ENCODE measurements at regions not wholly inside any gene's neighbourhood (a gene's known extent, or its start where the extent isn't known, plus 50 kb on each side); places are given as distances from the start of the nearest gene placed in this dataset.
"Not testable (repeated sequence)": the region's sequence is repeated elsewhere in the genome, so short reads cannot be mapped to it uniquely, and the experiment has no call there.

DNA sequence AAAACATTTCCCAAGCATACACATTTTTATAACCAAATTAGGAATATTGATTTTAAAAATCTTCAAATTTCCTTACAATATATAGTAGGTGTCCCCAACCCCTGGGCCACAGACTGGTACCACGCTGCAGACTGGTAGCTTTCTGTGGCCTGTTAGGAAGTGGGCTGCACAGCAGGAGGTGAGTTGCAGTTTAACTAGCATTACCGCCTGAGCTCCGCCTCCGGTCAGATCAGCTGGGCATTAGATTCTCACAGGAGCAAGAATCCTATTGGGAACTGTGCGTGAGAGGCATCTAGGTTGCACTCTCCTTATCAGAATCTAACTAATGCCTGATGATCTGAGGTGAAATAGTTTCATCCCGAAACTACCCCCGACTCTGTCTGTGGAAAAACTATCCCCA is 62.1 kb downstream of the ZWINT start:
- no peak for DNase-seq (ENCODE audit: low read depth)

DNA sequence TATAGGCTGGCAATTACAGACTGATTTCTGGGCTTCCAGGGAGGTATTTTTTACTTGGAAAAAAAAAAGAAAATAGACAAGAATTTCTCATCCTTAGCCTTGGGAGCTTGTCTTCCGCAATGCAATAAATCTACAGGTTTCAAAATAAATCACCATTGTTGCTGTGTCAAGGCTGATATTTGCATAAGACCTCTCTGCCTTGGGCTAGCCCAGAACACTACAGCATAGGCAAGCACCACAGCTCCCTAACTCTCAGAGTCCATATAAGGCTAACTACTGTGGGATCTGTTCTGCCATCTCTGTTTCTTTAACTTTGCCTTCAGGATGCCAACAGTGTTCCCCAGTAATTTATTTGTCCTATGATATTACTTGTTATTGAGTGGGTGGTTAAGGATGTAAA is 64.4 kb downstream of the ZWINT start:
- no peak for DNase-seq (ENCODE audit: low read depth)

DNA sequence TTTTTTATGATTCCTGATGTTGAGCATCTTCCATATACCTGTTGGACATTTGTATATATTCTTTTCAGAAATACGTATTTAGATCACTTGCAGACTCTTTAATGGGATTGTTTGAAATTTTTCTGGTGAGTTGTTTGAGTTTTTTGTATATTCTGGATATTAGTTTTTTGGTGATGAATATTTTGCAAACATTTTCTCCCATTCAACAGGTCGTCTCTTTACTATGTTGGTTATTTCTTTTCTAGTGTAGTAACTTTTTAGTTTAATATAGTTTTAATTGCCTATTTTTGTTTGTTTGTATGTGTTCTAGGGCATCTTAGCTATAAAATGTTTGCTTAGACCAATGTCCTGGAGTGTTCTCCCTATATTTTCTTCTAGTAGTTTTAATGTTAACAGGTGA is 72.7 kb downstream of the ZWINT start:
- no peak for DNase-seq (ENCODE audit: low read depth)

DNA sequence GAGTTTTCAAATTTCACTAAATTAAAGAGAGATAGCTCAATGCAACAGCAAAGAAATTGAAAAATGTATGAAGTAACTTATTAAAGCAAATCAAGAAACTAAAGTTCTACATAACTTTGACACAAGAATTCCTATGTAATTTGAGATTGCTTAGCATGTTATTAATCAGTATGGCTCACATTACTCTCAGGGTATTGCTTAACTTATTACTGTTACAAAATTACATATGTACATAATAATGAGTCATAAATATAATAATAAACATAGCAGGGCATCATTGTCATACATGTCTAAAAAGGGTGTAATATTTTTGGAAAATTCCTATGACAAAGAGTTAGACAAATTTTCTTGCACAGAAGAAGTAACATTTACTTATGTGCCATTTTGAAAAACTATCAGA is 75.0 kb downstream of the ZWINT start:
- no peak for DNase-seq (ENCODE audit: low read depth)

DNA sequence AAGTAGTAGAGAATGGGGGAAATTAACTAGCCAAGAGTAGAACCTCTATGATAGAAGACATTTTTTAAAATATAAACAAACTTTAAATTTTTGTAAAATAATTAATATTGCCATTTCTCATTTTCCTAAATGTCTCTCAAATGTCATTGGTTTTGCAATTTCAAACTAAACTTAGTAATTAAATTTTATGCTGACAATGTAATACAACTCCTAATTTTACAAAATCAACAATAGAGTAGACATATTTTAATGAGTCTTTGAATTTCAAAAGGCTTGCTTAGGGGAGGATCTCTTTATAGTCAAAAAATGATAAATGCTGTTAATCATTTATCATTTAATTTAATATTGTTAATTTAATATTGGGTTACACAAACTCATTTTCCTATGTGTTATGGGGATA is 81.8 kb downstream of the ZWINT start:
- no peak for DNase-seq (ENCODE audit: low read depth)

DNA sequence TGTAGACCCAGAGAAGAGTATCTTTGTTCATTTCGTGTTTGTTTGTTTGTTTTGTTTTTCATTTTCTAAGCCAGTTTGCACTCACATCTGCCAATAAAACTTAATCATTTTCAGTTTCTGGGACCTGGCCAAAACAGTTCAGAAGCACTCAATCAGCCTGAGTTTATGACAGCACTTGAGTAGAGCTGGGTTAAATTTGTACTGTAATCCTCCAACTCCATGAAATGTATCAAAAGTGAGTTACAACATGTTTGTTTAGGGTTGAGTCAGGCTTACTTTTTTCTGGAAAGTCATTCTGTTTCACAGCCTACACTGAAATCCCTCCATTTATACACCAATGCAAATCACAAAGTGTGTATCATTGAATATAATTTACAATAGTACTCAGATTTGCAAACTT is 91.9 kb downstream of the ZWINT start:
- no peak for DNase-seq (ENCODE audit: low read depth)

DNA sequence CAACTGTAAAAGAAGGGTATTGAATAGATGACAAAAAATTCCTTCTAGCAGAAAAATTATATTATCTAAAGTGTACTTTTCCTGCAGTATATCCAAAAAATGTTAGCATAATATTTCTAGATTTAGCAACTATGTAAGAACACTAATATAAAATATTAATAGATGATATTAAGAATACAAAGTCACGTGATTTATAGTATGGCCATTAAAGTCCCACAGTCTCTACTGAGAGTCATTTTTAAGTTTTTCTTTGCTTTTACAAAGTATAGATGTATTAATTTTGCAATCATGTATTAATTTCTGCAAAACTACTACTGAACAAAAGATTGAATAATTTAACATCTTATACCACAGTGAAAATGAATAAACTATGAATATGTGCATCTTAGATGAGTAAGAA is 94.9 kb downstream of the ZWINT start:
- DNase-seq (ENCODE audit: low read depth): no peak

DNA sequence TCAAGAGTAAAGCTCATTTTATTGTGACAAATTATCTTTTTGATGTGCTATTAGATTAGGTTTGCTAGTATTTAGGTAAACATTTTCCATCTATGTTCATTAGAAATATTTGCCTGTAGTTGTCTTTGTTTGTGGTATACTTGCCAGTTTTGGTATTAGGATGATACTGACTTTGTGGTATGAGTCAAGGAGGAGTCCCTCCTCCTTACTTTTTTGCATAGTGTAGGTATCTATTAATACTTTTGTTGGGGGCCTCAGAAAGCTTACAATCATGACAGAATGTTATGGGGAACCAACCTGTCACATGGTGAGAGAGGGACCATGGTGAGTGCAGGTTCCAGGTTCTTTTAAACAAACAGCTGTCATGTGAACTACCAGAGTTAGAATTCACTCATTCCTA is 102.1 kb downstream of the ZWINT start:
- DNase-seq (ENCODE audit: low read depth): no peak

DNA sequence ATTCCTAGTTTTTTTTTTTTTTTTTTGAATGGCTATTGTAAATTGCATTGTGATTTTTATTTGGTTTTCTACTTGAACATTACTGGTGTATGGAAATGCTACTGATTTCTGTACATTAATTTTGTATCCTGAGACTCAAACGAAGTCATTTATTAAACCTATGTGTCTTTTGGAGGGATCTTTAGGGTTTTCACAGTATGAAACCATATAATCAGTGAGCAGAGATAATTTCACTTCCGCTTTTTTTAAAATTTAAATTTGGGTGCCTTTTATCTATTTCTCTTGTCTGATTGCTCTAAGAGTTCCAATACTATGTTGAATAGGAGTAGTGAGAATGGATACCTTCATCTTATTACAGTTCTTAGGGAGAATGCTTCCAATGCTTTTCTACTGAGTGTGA is 102.7 kb downstream of the ZWINT start:
- no peak for DNase-seq (ENCODE audit: low read depth)

DNA sequence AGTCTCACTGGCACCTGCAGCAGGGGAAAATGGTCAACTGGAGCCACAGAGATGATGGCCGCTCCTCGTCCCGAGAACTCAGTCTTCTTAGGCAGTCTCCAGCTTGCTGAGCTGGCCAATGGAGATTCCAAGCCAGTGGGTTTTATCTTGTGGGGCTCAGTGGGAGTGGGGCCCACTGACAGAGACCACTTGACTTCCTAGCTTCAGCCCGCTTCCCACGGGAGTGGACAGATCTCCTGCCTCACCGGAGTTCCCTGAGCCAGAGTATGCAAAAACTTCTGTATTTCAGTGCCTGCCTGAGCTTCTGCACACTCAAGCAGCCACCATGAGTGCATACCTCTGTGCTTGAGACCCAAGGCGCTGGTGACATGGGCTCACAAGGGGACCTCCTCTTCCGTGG is 105.8 kb downstream of the ZWINT start:
- DNase-seq (ENCODE audit: low read depth): no peak

DNA sequence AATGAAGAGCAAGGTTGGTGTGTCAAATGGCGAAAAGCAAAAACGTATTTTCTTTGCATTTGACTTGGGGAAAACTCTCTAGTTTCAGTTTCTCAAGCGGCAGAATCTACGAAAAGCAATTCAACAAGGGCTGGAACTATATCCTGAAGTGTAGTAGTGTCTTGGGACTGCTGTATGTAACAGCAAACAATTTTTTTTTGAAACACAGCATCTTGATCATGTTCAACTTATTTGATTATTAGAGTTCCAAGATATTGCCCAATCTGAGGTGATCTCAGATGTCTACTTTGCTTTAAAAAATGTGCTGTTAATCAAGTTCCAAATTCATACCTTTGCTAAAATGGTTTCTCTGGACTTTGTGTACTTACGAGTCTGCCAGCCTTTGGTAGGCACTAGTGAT is 120.6 kb downstream of the ZWINT start:
- no peak for DNase-seq (ENCODE audit: low read depth)

DNA sequence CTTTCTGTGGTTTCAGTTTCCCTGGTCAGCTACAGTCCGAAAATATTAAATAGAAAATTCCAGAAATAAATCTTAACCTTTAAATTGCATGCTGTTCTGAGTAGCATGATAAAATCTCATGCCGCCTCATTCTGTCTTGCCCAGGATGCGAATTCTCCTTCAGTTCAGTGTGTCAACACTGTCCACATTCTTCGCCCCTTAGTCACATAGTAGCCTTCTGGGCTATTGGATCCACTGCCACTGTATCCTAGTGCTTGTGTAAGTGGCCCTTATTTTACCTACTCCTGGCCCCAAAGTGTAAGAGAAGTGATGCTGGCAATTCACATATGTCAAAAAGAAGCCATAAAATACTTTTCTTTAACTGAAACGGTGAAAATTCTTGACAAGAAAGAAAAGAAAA is 129.6 kb downstream of the ZWINT start:
- DNase-seq (ENCODE audit: low read depth): no peak

DNA sequence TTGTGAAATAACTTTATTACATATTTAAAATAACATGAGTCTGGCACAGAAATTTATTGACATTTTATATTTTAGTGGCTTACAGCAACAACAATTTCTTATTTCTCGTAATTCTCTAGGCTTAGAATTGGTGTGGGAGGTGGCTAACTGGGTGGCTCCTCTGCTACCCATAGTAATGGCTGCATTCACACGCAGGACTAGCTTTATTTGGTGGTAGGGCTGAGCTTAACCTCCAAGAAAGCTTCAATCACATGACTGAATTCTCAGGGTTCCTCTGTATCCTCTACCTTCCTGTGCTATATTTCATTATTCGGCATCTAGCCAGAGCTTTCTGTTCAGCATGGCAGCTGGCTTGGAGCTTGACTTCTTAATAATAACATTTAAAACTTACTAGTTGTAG is 138.8 kb downstream of the ZWINT start:
- DNase-seq (ENCODE audit: low read depth): no peak

DNA sequence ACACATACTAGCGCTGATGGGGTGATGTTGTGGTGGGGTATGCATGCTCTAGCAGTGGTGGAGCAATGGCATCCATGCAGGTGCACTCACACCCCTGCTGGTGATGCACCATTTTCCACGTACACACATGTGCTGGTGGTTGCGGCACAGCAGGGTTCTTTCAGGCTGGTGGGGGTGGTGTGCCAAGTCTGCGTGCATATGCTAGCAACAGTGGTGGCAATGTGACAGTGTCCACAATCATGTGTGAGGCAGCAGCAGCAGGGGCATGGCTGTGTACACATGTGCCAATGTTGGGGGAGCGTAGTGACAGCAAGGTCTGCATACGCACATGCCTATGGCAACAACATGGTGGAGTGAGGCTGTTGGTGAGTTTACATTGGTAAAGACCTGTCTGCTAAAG is 148.1 kb downstream of the ZWINT start:
- DNase-seq (ENCODE audit: low read depth): no peak

DNA sequence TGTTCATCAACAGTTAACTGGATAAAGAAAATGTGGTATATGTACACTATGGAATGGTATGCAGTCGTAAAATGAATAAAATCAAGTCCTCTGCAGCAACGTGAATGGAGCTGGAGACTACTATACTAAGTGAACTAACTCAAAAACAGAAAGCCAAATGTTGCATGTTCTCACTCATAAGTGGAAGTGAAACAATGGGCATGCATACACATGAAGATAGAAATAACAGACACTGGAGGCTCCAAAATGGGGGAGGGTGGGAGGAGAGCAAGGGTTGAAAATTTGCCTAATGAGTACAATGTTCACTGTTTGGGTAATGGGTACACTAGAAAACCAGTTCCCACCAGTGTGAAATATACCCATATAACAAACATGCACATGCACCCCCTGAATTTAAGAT is 179.5 kb downstream of the ZWINT start:
- DNase-seq (ENCODE audit: low read depth): no peak

DNA sequence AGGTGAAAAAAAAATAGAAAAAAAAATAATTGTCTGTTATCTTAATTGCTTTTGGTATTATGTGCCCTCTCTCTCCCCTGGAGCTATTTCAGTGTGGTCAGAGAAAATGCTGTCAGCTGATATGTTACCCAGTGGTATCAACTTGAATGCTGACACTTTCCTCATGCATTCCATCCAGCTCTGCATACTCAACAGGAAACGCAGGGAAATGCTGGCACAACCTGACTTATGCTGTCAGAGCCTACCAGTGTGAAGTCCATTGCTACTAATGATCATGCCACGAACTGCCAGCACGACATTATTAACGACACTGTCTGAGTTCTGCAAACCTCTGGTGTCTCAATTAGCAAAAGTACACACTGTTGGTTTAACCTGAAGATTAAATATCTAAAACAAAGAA is 182.8 kb downstream of the ZWINT start:
- DNase-seq (ENCODE audit: low read depth): peak; percentile 1

DNA sequence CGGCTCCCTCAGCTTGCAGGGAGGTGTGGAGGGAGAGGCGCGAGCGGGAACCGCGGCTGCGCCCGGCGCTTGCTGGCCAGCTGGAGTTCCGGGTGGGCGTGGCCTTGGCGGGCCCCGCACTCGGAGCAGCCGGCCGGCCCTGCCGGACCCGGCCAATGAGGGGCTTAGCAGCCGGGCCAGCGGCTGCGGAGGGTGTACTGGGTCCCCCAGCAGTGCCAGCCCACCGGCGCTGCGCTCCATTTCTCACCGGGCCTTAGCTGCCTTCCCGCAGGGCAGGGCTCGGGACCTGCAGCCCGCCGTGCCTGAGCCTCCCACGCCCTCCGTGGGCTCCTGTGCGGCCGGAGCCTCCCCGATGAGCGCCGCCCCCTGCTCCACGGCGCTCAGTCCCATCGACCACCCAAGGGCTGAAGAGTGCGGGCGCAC is 206.0 kb downstream of the ZWINT start:
- DNase-seq (ENCODE audit: low read depth): not testable (repeated sequence)

DNA sequence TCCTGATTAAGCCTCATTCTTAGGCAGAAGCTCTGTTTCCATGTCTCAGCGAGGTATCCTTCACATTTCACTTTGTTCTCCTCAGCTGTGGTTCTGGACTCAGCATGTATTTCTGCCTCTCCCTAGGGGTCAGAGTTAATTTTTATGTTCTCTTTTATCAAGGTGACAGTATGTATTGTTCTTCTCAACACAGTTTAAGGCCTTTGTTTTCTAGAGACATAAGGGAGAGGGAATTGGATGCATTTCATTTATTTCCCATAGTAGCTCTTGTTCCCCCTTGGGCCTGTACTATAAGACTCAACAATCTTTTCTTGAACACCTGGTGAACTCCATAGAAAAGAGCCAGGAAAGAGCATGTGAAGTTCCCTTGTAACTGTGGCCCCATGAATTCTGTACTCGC is 214.3 kb downstream of the ZWINT start:
- DNase-seq (ENCODE audit: low read depth): no peak

DNA sequence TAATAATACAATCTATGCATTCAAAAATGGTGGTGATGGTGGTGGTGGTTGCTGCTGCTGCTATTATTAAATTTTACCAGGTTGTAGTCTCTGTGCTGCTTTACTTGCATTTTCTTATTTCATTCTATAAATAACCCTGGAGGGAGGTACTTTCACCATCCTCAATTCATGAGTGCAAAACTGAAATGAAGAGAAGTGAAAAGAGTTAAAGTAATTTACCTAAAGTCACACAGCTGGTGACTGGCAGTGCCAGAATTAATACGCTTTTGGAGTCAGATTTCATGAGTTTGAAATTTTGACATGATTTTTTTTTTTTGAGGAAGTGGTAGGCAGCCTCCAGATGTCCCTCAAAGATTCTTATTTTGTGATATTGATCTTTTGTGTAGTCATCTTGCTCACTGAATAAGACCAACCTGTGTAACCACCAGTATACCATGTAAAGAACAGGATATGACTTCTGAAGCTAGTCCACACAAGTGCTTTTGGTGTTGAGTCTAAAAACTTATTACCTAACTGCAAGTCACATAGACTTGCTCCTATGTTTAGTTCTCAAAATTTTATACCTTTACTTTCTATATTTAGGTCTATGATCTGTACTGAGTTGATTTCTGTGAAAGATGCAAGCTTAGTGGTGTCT is 218.8 kb downstream of the ZWINT start:
- no peak for DNase-seq (ENCODE audit: low read depth)

DNA sequence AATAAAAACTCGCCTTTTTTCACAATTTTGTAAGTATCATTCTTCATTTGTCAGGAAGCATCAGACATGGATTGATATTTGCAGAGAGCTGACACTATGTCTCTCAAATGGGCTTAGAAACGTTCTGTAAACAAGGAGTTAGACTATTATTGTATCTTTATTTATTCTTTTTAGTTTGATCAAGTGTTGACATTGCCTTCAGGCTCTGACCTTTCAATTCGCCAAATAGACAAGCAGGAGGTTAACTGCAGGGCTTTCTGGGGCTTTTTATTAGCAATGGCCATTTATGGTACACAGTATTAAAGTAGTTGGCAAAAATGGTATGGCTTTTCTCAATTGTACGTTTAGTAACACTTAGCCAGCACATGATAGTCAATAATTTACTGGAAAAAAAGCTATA is 221.7 kb downstream of the ZWINT start:
- no peak for DNase-seq (ENCODE audit: low read depth)

DNA sequence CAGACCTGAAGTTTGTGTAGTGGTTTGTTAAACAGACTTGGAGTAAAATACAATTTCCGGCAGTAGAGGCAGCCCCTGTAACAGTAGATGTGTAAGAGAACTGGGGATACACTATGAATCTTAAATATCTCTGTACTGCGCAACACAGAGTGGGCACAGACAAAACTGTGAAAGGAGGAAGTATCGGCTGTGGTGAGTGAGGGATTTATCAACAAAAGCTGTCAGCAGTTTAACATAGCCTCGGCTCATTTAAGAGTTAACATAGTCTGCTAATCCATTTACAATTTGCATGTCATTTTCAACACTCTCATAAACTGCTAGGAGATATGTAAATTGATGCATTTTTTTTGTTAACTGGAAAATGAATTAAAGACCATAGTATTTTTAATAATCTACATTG is 225.2 kb downstream of the ZWINT start:
- DNase-seq (ENCODE audit: low read depth): no peak

DNA sequence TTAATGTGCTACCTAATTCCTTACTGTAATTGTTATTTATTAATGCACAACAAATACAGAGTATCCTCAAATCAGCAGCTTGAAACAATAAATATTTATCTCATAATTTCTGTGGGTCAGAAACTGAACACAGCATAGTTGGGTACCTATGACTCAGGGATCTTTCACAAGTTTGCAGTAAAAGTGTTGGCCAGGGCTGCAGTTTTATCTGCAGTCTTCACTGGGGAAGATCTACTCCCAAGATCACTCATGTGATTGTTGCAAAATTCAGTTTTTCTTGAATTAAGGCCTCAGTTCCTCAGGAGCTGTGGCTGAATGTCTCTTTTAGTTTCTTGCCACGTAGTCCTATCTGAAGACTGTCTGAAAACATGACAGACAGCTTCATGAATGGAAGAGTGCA is 237.8 kb downstream of the ZWINT start:
- no peak for DNase-seq (ENCODE audit: low read depth)

DNA sequence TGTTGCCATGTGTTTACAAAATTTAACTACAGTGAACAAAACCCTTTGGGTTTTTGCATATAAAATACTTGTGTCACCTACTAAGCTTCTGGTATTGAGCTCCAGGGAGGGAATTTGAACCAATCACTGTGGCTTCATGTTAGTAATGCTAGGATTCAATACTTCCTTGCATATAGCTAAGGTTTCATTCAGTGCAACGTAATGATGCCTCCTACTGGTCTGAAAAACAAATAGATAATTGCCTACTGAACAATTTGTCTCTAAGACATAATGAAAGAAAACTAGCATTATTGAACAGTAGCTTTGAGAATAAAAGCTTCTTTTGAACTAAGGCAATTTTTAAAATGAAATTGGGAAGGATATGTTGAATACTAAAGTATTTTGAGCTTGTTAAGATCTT is 244.4 kb downstream of the ZWINT start:
- DNase-seq (ENCODE audit: low read depth): no peak

DNA sequence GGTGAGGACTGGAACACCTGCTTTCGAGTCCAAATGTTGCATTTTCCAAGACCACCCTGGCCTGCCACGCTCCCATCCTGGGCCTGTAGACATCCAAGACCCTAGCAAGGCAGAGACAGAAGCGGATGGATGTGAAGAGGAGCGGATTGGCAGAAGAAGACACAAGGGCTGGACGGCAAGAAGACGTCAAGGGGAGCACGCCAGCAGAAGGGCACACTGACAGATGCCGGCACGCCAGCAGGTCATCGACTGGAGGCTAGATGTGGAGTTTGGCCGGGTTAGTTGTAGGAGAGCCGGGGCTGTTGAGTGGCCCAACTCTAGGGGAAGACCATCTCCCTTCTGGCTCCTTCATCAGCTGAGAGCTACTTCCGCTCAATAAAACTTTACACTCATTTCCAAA is 251.6 kb downstream of the ZWINT start:
- DNase-seq (ENCODE audit: low read depth): no peak

DNA sequence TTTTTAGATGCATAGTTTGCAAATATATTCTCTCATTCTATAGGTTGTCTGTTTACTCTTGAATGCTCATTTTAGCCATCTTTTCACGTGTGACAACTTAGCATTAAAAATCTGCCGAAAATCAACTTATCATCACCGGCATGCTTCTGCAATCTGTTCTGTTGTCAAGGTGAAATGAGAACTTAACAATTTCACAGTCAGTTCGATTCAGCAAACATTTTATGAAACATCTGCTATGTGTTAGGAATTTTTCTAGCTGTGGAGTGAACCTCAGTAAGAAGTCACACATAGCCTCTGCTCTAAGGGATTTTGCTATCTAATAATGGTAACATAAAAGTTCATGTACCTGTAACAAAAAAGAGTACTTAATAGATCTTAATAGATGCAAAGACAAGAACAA is 256.1 kb downstream of the ZWINT start:
- no peak for DNase-seq (ENCODE audit: low read depth)
